HEK293 (cell line): ENCODE measurements at regions not wholly inside any gene's neighbourhood (a gene's known extent, or its start where the extent isn't known, plus 50 kb on each side); places are given as distances from the start of the nearest gene placed in this dataset.

Source experiments
- GLI2 ChIP-seq: fragments of 450-650 bp; formaldehyde crosslinking; IDR thresholded peaks from 2 replicates; pipeline ENCODE4; 2017; ENCODE audit warnings: missing biosample characterization, missing genetic modification characterization, low read depth, borderline replicate concordance
- TRIM28 ChIP-seq: IDR thresholded peaks from 2 replicates; pipeline ENCODE4 v1.6.1; 2011; ENCODE audit warnings: low read length, control low read depth, borderline replicate concordance
- YY1 ChIP-seq: fragments of 450-650 bp; formaldehyde crosslinking; IDR thresholded peaks from 2 replicates; pipeline ENCODE4 v1.5.1; 2018; ENCODE audit warnings: missing biosample characterization, missing genetic modification characterization
- ZBTB10 ChIP-seq: fragments of 450-650 bp; formaldehyde crosslinking; IDR thresholded peaks from 2 replicates; pipeline ENCODE4 v1.5.1; 2016; ENCODE audit warnings: missing biosample characterization, missing genetic modification characterization
- ZBTB11 ChIP-seq: fragments of 450-650 bp; formaldehyde crosslinking; conservative IDR thresholded peaks from 2 replicates; pipeline ENCODE4 v1.5.1; 2016; ENCODE audit warnings: low read depth, missing biosample characterization, missing genetic modification characterization
- ZBTB44 ChIP-seq: fragments of 450-650 bp; IDR thresholded peaks from 2 replicates; pipeline ENCODE4 v1.5.1; 2018; ENCODE audit warnings: missing biosample characterization, mild to moderate bottlenecking, missing genetic modification characterization
- ZEB2 ChIP-seq: fragments of 450-650 bp; formaldehyde crosslinking; IDR thresholded peaks from 2 replicates; pipeline ENCODE4 v1.5.1; 2016; ENCODE audit warnings: missing biosample characterization, missing genetic modification characterization
- ZNF2 ChIP-seq: fragments of 450-650 bp; formaldehyde crosslinking; IDR thresholded peaks from 2 replicates; pipeline ENCODE4 v1.5.1; 2016; ENCODE audit warnings: missing biosample characterization, missing genetic modification characterization
- ZNF221 ChIP-seq: fragments of 450-650 bp; formaldehyde crosslinking; IDR thresholded peaks from 2 replicates; pipeline ENCODE4 v1.5.1; 2017; ENCODE audit warnings: missing biosample characterization, missing genetic modification characterization, borderline replicate concordance
- ZNF596 ChIP-seq: fragments of 450-650 bp; IDR thresholded peaks from 2 replicates; pipeline ENCODE4 v1.5.0; 2018; ENCODE audit warnings: missing biosample characterization, mild to moderate bottlenecking, missing genetic modification characterization, moderate library complexity
- ZNF600 ChIP-seq: fragments of 450-650 bp; formaldehyde crosslinking; IDR thresholded peaks from 2 replicates; pipeline ENCODE4 v1.5.1; 2016; ENCODE audit warnings: missing biosample characterization, missing genetic modification characterization
- ZNF654 ChIP-seq: fragments of 450-650 bp; formaldehyde crosslinking; IDR thresholded peaks from 2 replicates; pipeline ENCODE4 v1.5.1; 2016; ENCODE audit warnings: low read depth, missing biosample characterization, missing genetic modification characterization
- ZNF664 ChIP-seq: fragments of 450-650 bp; formaldehyde crosslinking; IDR thresholded peaks from 2 replicates; pipeline ENCODE4 v1.5.1; 2016; ENCODE audit warnings: missing biosample characterization, missing genetic modification characterization
- ZNF670 ChIP-seq: fragments of 450-650 bp; formaldehyde crosslinking; IDR thresholded peaks from 2 replicates; pipeline ENCODE4 v1.5.1; 2016; ENCODE audit warnings: missing biosample characterization, missing genetic modification characterization, low read depth
- ZNF768 ChIP-seq: fragments of 450-650 bp; formaldehyde crosslinking; IDR thresholded peaks from 2 replicates; pipeline ENCODE4 v1.5.1; 2018; ENCODE audit warnings: missing biosample characterization, mild to moderate bottlenecking, missing genetic modification characterization
- ZNF776 ChIP-seq: fragments of 450-650 bp; formaldehyde crosslinking; IDR thresholded peaks from 2 replicates; pipeline ENCODE4 v1.5.0; 2017; ENCODE audit warnings: missing biosample characterization, missing genetic modification characterization, borderline replicate concordance
- ZSCAN5A ChIP-seq: fragments of 450-650 bp; formaldehyde crosslinking; IDR thresholded peaks from 2 replicates; pipeline ENCODE4 v1.5.1; 2016; ENCODE audit warnings: missing biosample characterization, missing genetic modification characterization
- TF ChIP-seq, protein P1 (sequence below): fragments of 450-650 bp; formaldehyde crosslinking; IDR thresholded peaks from 2 replicates; pipeline ENCODE4 v1.5.1; 2016; ENCODE audit warnings: missing biosample characterization, missing genetic modification characterization, borderline replicate concordance
- TF ChIP-seq, protein P2 (sequence below): fragments of 450-650 bp; formaldehyde crosslinking; IDR thresholded peaks from 2 replicates; pipeline ENCODE4 v1.5.1; 2017; ENCODE audit warnings: missing biosample characterization, mild to moderate bottlenecking, missing genetic modification characterization, moderate library complexity
- TF ChIP-seq, protein P3 (sequence below): fragments of 450-650 bp; formaldehyde crosslinking; optimal IDR thresholded peaks from 2 replicates; pipeline ENCODE3; 2016; ENCODE audit warnings: missing biosample characterization, mild to moderate bottlenecking, missing genetic modification characterization

GRCh38 chr17:69607162-69607834 lies 192.8 kb downstream of the MAP2K6 start (continued):
- TF ChIP-seq, protein P1, sequence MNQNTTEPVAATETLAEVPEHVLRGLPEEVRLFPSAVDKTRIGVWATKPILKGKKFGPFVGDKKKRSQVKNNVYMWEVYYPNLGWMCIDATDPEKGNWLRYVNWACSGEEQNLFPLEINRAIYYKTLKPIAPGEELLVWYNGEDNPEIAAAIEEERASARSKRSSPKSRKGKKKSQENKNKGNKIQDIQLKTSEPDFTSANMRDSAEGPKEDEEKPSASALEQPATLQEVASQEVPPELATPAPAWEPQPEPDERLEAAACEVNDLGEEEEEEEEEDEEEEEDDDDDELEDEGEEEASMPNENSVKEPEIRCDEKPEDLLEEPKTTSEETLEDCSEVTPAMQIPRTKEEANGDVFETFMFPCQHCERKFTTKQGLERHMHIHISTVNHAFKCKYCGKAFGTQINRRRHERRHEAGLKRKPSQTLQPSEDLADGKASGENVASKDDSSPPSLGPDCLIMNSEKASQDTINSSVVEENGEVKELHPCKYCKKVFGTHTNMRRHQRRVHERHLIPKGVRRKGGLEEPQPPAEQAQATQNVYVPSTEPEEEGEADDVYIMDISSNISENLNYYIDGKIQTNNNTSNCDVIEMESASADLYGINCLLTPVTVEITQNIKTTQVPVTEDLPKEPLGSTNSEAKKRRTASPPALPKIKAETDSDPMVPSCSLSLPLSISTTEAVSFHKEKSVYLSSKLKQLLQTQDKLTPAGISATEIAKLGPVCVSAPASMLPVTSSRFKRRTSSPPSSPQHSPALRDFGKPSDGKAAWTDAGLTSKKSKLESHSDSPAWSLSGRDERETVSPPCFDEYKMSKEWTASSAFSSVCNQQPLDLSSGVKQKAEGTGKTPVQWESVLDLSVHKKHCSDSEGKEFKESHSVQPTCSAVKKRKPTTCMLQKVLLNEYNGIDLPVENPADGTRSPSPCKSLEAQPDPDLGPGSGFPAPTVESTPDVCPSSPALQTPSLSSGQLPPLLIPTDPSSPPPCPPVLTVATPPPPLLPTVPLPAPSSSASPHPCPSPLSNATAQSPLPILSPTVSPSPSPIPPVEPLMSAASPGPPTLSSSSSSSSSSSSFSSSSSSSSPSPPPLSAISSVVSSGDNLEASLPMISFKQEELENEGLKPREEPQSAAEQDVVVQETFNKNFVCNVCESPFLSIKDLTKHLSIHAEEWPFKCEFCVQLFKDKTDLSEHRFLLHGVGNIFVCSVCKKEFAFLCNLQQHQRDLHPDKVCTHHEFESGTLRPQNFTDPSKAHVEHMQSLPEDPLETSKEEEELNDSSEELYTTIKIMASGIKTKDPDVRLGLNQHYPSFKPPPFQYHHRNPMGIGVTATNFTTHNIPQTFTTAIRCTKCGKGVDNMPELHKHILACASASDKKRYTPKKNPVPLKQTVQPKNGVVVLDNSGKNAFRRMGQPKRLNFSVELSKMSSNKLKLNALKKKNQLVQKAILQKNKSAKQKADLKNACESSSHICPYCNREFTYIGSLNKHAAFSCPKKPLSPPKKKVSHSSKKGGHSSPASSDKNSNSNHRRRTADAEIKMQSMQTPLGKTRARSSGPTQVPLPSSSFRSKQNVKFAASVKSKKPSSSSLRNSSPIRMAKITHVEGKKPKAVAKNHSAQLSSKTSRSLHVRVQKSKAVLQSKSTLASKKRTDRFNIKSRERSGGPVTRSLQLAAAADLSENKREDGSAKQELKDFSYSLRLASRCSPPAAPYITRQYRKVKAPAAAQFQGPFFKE (tag by site-specific recombination) = no peak
- TF ChIP-seq ZNF600 (no peak), ZNF596 (tag by site-specific recombination) (no peak), ZBTB44 (peak; percentile 28; the same call in 1 of the 2 replicates), ZNF768 (tag by site-specific recombination) (no peak), ZNF2 (peak; percentile 95), ZBTB10 (tag by site-specific recombination) (no peak), ZBTB11 (no peak), GLI2 (no peak), ZNF670 (tag by site-specific recombination) (no peak), ZNF654 (peak; percentile 85), ZEB2 (tag by site-specific recombination) (peak; percentile 45; the same call in 1 of the 2 replicates), ZNF776 (tag by site-specific recombination) (no peak), YY1 (tag by site-specific recombination) (peak; percentile 26; the same call in 1 of the 2 replicates), ZNF221 (tag by site-specific recombination) (no peak), ZNF664 (tag by site-specific recombination) (peak; percentile 91), TRIM28 (peak; percentile 96), ZSCAN5A (no peak)
- TF ChIP-seq, protein P2, sequence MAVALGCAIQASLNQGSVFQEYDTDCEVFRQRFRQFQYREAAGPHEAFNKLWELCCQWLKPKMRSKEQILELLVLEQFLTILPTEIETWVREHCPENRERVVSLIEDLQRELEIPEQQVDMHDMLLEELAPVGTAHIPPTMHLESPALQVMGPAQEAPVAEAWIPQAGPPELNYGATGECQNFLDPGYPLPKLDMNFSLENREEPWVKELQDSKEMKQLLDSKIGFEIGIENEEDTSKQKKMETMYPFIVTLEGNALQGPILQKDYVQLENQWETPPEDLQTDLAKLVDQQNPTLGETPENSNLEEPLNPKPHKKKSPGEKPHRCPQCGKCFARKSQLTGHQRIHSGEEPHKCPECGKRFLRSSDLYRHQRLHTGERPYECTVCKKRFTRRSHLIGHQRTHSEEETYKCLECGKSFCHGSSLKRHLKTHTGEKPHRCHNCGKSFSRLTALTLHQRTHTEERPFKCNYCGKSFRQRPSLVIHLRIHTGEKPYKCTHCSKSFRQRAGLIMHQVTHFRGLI = 0 out of 2 replicates have a peak, but pooled peaks have one; percentile 15
- TF ChIP-seq, protein P3, sequence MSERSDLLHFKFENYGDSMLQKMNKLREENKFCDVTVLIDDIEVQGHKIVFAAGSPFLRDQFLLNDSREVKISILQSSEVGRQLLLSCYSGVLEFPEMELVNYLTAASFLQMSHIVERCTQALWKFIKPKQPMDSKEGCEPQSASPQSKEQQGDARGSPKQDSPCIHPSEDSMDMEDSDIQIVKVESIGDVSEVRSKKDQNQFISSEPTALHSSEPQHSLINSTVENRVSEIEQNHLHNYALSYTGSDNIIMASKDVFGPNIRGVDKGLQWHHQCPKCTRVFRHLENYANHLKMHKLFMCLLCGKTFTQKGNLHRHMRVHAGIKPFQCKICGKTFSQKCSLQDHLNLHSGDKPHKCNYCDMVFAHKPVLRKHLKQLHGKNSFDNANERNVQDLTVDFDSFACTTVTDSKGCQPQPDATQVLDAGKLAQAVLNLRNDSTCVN (tag by site-specific recombination) = no peak
